Thoracic aorta (tissue), 2 donors: ENCODE measurements at regions not wholly inside any gene's neighbourhood (a gene's known extent, or its start where the extent isn't known, plus 50 kb on each side); places are given as distances from the start of the nearest gene placed in this dataset.

Source experiments
- ATAC-seq: fragments of 150-250 bp; one replicate; pipeline ENCODE4 v1.8.0; 2017; ENCODE audit warnings: low read depth; ENCODE audit not compliant: insufficient number of reproducible peaks, low FRiP score
- DNase-seq: peaks from one replicate; pipeline ENCODE4 v3.0.0-alpha.2; 2020; ENCODE audit warnings: low spot score
- H3K27ac ChIP-seq, 2 donors: fragments of 200-600 bp; sonication (generic); 1 replicate in 1 of 2; 2 replicates in 1 of 2; pipeline ENCODE4 v1.5.1; 2016; ENCODE audit warnings: mild to moderate bottlenecking in 2 of 2, moderate library complexity in 2 of 2
- H3K27me3 ChIP-seq: fragments of 200-600 bp; sonication (generic); replicated peaks from 2 replicates; pipeline ENCODE4 v1.6.0; 2016; ENCODE audit warnings: mild to moderate bottlenecking; ENCODE audit not compliant: insufficient read depth
- H3K36me3 ChIP-seq: fragments of 200-600 bp; sonication (generic); one replicate; pipeline ENCODE4 v1.5.1; 2016
- H3K4me1 ChIP-seq, 2 donors: fragments of 200-600 bp; sonication (generic); 1 replicate in 1 of 2; 2 replicates in 1 of 2; pipeline versions ENCODE4 v1.5.1 to v1.6.0; 2016; ENCODE audit warnings: low read depth in 2 of 2, mild to moderate bottlenecking in 1 of 2; ENCODE audit not compliant: control insufficient read depth in 1 of 2
- H3K4me3 ChIP-seq: fragments of 200-600 bp; sonication (generic); 2 replicates; pipeline ENCODE4 v1.5.1; 2016; ENCODE audit warnings: mild to moderate bottlenecking
- H3K9me3 ChIP-seq: fragments of 200-600 bp; sonication (generic); 2 replicates; pipeline ENCODE4 v1.5.1; 2016
- TF ChIP-seq, protein P1 (sequence below): fragments of 200-600 bp; sonication (generic); IDR thresholded peaks from one replicate; pipeline ENCODE4 v1.5.1; 2019; ENCODE audit warnings: antibody characterized with exemption

DNA sequence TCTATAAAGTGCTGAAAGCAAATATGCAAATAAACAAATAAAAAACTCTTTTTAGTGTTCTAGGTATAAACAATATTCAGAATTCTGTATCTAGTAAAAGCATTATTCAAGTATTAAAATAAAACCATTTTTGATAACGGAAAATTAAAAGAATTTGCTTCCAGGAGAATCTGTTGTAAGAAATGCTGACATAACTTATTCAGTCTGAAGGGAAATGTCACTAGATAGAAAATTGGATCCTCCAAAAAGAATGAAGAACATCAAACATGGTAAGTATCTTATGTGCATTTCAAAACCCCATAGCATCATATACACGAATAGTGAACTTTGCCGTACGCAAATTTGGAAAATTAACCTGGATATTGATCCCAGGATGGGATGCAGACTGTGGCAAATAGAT is 506.7 kb downstream of the GLRX3 start:
- TF ChIP-seq, protein P1, sequence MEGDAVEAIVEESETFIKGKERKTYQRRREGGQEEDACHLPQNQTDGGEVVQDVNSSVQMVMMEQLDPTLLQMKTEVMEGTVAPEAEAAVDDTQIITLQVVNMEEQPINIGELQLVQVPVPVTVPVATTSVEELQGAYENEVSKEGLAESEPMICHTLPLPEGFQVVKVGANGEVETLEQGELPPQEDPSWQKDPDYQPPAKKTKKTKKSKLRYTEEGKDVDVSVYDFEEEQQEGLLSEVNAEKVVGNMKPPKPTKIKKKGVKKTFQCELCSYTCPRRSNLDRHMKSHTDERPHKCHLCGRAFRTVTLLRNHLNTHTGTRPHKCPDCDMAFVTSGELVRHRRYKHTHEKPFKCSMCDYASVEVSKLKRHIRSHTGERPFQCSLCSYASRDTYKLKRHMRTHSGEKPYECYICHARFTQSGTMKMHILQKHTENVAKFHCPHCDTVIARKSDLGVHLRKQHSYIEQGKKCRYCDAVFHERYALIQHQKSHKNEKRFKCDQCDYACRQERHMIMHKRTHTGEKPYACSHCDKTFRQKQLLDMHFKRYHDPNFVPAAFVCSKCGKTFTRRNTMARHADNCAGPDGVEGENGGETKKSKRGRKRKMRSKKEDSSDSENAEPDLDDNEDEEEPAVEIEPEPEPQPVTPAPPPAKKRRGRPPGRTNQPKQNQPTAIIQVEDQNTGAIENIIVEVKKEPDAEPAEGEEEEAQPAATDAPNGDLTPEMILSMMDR, result no peak

DNA sequence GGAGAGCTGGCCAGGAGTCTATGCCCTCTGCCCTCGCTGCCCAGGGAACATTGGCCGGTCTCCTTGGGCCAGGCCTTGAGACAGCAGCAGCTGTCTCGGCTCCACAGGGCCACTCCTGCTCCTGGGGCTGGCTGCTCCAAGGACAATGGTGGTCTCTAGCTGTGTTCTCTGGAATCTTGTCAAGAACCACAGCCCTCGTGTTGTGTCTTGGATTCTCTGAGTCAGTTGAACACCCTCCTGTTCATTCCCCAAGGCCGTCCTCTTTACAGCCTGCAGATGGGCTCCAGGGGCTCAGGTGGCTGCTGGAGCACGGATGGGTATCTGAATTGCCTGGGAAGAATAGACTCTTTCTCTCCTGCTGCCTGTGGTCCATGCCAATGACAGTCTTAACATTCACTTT is 511.1 kb downstream of the GLRX3 start:
- ATAC-seq (no peak), DNase-seq (no peak)
- Histone ChIP-seq H3K4me3 (no peak overlapping the region), H3K4me1 (no peaks in the 10 kb centered on the region), H3K27me3 (no peaks in the 10 kb centered on the region), H3K27ac (no peak overlapping the region), H3K9me3 (no peaks in the 10 kb centered on the region), H3K36me3 (no peaks in the 10 kb centered on the region)
- TF ChIP-seq, protein P1, result no peak

More for the DNA sequence above, 506.7 kb downstream of the GLRX3 start:
- Histone ChIP-seq H3K4me1 (no peaks in the 10 kb centered on the region), H3K4me3 (no peak overlapping the region), H3K27me3 (no peaks in the 10 kb centered on the region), H3K36me3 (no peaks in the 10 kb centered on the region), H3K27ac (no peak overlapping the region), H3K9me3 (no peaks in the 10 kb centered on the region)
- ATAC-seq (no peak), DNase-seq (no peak)

DNA sequence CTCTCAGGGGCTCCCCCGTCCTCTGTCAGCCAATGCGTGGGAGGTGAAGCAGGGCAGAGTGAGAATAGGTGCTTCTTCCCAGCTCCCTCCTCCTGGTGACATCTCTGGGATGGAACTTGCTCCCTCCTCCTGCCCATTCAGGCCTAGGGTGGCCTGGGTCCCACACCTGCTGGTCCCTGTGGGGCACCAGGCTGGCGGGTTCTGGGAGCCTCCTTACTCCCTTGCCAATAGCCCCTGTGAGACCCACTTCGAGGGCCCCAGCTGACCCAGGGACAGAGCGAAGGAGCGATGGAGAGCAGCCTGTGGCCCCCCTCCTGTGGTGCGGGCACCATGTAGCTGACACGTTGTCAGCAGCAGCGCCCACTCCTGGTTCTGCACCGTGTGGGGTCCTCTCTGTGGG is 512.6 kb downstream of the GLRX3 start:
- Histone ChIP-seq H3K4me1 (no peaks in the 10 kb centered on the region), H3K27me3 (no peaks in the 10 kb centered on the region), H3K4me3 (no peak overlapping the region), H3K36me3 (no peaks in the 10 kb centered on the region), H3K9me3 (no peaks in the 10 kb centered on the region), H3K27ac (no peak overlapping the region)
- TF ChIP-seq, protein P1, result no peak
- DNase-seq (no peak), ATAC-seq (no peak)

DNA sequence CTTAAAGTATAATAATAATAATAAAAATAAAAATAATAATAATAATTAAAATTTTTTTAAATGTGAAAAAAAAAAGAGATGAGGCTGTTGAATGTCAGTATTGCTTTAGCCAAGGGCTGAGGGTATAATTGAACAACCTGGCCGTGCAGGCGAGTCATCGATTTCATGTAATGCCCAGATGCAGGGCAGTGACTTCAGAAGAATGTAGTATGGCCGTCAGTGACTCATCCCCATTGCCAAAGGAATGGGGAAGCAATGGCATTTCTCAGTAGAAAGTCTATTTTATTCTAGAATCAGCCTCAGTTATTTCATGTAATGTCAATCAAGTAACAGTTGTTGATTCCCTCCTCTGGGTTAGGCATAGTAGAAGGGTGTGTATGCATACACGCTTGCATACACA is 516.4 kb downstream of the GLRX3 start:
- no peak for ATAC-seq
- TF ChIP-seq, protein P1, result no peak
- H3K4me1 ChIP-seq, result no peaks in the 10 kb centered on the region
- H3K36me3 ChIP-seq, result no peaks in the 10 kb centered on the region
- no peak overlapping the region for H3K27ac ChIP-seq
- DNase-seq, result no peak
- H3K9me3 ChIP-seq, result no peaks in the 10 kb centered on the region
- H3K4me3 ChIP-seq, result no peak overlapping the region
- H3K27me3 ChIP-seq, result no peaks in the 10 kb centered on the region

DNA sequence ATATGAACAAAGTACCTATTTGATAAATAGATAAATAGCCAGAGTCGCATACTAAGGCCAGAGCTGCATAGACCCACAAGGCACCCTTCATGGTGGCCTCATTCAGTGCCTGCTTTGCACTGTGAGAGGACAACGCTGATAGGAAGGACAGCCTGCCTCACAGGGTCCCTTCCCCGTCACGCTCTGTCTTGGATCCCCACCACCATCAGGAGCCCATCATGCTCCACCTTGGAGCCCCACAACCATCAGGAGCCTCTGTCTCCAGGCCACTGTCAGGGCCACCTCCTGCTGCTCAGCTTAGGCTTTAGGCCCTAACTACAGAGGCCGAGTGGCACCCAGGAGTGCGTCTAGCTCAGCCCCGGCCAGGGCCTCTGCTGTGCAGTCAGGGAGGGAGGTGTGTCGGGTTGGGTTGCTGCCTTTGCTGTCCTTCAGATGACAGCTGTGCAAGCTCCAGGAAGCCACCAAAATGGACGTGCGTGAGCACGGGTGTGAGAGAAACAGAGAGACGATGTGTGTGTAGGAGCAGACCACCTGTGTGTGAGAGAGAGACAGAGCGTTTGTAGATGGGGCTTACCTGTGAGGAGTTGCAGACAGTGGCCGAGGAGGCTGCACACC is 516.9 kb downstream of the GLRX3 start:
- H3K36me3 ChIP-seq, result no peaks in the 10 kb centered on the region
- no peak overlapping the region for H3K4me3 ChIP-seq
- H3K9me3 ChIP-seq, result no peaks in the 10 kb centered on the region
- no peaks in the 10 kb centered on the region for H3K27me3 ChIP-seq
- DNase-seq (no peak), ATAC-seq (no peak)
- TF ChIP-seq, protein P1, result no peak
- H3K27ac ChIP-seq, result no peak overlapping the region
- H3K4me1 ChIP-seq, result no peaks in the 10 kb centered on the region
